Fibroblast of pulmonary artery (primary cell): ENCODE measurements at regions not wholly inside any gene's neighbourhood (a gene's known extent, or its start where the extent isn't known, plus 50 kb on each side); places are given as distances from the start of the nearest gene placed in this dataset.

Experiments
- DNase-seq: peaks from one replicate; pipeline ENCODE4 v3.0.0-alpha.2; 2010; ENCODE audit warnings: low read depth
- H3K4me3 ChIP-seq: replicated peaks from 2 replicates; pipeline ENCODE4 v1.5.1; 2011; ENCODE audit warnings: low read depth, mild to moderate bottlenecking, control low read depth, low read length, moderate library complexity
- TF ChIP-seq, protein P1 (sequence below): IDR thresholded peaks from 2 replicates; pipeline ENCODE4 v1.5.1; 2011; ENCODE audit warnings: mild to moderate bottlenecking, control low read depth, low read length, inconsistent platforms; ENCODE audit errors: missing control alignments

DNA sequence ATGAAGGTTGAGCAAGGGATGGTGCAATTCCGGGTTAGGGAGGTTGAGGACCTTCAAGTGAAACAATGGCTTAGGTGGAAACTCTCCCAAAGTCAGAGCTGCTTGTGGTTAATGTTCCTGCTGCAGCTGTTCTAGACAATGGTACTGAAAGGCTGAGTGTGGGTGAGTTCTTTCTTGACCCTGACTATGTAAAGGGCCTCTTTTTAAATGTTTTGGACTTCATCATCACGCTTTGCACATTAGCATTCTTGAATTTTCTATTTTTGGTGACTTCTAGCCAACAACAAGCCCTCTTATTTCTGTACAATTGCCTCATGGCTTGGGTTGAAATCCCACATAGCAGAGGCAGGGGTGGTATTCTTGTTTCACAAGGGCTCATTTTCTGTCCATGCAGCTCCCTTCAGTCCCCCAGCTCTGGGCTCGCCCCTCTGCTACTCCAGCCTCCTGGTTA, 136.3 kb upstream of the ANKRD55 start:
- peak; percentile 96 for DNase-seq
- H3K4me3 ChIP-seq, result no peak overlapping the region
- TF ChIP-seq, protein P1, sequence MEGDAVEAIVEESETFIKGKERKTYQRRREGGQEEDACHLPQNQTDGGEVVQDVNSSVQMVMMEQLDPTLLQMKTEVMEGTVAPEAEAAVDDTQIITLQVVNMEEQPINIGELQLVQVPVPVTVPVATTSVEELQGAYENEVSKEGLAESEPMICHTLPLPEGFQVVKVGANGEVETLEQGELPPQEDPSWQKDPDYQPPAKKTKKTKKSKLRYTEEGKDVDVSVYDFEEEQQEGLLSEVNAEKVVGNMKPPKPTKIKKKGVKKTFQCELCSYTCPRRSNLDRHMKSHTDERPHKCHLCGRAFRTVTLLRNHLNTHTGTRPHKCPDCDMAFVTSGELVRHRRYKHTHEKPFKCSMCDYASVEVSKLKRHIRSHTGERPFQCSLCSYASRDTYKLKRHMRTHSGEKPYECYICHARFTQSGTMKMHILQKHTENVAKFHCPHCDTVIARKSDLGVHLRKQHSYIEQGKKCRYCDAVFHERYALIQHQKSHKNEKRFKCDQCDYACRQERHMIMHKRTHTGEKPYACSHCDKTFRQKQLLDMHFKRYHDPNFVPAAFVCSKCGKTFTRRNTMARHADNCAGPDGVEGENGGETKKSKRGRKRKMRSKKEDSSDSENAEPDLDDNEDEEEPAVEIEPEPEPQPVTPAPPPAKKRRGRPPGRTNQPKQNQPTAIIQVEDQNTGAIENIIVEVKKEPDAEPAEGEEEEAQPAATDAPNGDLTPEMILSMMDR, result no peak

DNA sequence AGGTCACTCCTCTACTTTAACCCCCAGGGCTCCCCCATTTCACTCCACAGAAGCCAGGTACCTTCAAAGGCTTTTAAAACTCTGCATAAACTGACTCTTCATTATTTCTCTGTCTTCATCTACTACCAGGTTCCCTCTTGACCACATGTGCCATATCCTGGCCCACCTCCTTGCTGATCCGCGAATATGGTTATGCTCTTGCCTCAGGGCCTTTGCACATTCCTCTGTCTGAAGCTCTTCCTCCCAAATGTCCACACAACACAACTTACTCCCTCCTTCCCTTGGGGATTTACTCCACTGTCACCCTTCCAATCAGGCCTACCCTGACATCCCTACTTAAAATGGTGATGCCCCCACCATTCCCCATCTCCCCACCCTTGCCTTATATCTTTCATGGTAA, 134.6 kb upstream of the ANKRD55 start:
- no peak overlapping the region for H3K4me3 ChIP-seq
- TF ChIP-seq, protein P1, result no peak
- DNase-seq, result no peak

DNA sequence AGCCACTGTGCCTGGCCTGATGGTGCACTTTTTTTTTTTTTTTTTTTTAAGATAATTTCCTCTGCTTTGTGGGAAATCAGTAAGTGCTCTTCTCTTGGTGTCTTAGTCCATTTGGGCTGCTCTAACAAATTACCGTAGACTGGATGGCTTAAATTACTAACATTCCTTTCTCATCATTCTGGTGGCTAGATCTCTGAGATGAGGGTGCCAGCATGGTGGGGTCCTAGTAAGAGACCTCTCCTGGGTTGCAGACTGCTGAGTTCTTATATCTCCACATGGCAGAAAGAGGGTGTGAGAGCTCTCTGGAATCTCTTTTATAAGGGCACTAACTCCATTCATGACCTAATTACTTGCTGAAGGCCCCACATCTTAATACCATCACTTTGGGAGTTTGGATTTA, 133.9 kb upstream of the ANKRD55 start:
- TF ChIP-seq, protein P1, result no peak
- no peak for DNase-seq
- no peak overlapping the region for H3K4me3 ChIP-seq

DNA sequence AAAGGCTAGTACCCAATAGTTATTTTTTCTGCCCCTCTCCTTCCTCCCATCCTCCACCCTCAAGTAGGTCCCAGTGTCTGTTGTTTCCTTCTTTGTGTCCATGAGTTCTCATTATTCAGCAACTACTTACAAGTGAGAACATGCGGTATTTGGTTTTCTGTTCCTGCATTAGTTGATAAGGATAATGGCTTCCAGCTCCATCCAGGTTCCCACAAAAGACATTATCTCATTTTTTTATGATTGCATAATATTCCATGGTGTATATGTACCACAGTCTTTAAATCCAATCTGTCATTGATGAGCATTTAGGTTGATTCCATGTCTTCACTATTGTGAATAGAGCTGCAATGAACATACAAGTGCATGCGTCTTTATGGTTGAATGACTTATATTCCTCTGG, 128.3 kb upstream of the ANKRD55 start:
- DNase-seq, result no peak
- TF ChIP-seq, protein P1, result no peak
- H3K4me3 ChIP-seq, result no peak overlapping the region

DNA sequence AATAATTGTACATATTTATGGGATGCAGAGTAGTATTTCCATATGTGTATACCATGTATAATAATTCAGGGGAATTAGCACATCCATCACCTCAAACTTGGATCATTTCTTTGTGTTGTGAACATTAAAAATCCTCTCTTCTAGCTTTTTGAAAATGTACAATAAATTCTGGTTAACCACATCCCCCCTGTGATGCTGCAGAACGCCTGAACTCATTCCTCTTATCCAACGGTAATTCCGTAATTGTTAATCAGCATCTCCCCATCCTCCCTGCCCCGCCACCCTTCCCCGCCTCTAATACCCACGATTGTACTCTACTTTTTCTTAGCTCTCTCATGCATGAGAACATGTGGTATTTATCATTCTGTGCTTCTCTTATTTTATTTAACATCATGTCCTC, 127.7 kb upstream of the ANKRD55 start:
- no peak for DNase-seq

DNA sequence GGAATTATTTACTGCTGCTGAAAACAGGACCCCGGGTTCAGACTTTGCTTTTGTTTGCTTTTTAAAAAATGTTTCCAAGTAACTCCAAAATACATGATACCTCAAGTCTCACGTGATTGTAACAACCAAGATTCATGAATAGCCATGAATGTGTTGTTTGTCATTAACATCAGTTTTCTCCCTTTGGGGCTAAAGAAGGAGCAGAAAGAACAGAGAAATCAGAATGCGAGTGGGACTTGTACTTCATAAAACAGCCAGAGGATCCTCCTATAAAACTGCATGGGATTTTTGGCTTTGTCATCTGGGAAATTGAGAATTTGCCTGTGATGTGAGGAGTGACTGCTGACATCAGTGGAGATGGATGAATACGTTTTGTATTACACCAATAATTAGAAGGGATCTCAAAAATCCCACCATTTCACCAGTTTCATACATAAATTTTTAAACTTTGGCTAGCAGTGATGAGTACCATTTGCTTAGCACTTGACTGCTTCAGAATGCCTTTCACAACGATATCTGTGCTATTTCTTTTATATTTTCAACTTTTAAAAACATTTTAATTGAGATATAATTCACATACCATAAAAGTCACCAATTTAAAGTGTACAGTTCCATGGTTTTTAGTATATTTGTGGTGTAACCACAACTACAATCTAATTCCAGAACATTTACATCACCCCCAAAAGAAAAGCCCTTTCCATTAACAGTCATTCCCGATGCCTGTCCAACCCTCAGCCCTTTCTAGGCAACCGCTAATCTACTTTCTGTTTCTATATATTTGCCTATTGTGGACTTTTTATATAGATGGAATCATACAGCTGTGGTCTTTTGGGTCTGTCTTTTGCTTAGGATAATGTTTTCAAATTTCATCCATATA, 126.9 kb upstream of the ANKRD55 start:
- no peak for DNase-seq
- no peak overlapping the region for H3K4me3 ChIP-seq
- TF ChIP-seq, protein P1, result no peak

More for the DNA sequence above, 127.7 kb upstream of the ANKRD55 start:
- H3K4me3 ChIP-seq, result no peak overlapping the region
- TF ChIP-seq, protein P1, result no peak
